ENCODE measurements at regions not wholly inside any gene's neighbourhood (a gene's known extent, or its start where the extent isn't known, plus 50 kb on each side); places are given as distances from the start of the nearest gene placed in this dataset.

- intact Hi-C loops (cut with DNase I): no loop called here
- H3K9me3 ChIP-seq: no peaks in the 10 kb centered on the region
- peaks cover 0 to 4% of the 10 kb centered on the region in 2 donors for H3K4me1 ChIP-seq
- TF ChIP-seq CTCF (IDR thresholded peaks at IDR 0.05): no peak
- H3K27ac ChIP-seq: no peak overlapping the region
- H3K27me3 ChIP-seq: no peaks in the 10 kb centered on the region
- H3K36me3 ChIP-seq: no peaks in the 10 kb centered on the region
- DNase-seq (peak in 1 of 4 donors; percentile 42), ATAC-seq (no peak)
- no peak overlapping the region for H3K4me3 ChIP-seq
Measured at GRCh38 chr6:167755461-167755860, 71.2 kb upstream of the AFDN start.

- Histone ChIP-seq H3K9me3 (no peaks in the 10 kb centered on the region), H3K27ac (no peak overlapping the region), H3K27me3 (no peaks in the 10 kb centered on the region), H3K4me3 (no peak overlapping the region), H3K36me3 (no peaks in the 10 kb centered on the region), H3K4me1 (peaks cover under 1 to 5% of the 10 kb centered on the region in 2 donors)
- ATAC-seq: no peak
- no peak for TF ChIP-seq CTCF (IDR thresholded peaks at IDR 0.05)
- intact Hi-C loops (cut with DNase I): no loop called here
- no peak for DNase-seq
Measured at GRCh38 chr6:167756597-167756996, 70.1 kb upstream of the AFDN start.

GRCh38 chr6:167757249-167757648 is 69.5 kb upstream of the AFDN start:
- H3K36me3 ChIP-seq: no peaks in the 10 kb centered on the region
- no peak for TF ChIP-seq CTCF (IDR thresholded peaks at IDR 0.05)
- H3K27ac ChIP-seq: no peak overlapping the region
- no peak overlapping the region for H3K4me3 ChIP-seq
- ATAC-seq (no peak), DNase-seq (no peak)
- intact Hi-C loops (cut with DNase I): no loop called here
- H3K27me3 ChIP-seq: no peaks in the 10 kb centered on the region
- no peaks in the 10 kb centered on the region for H3K9me3 ChIP-seq
- H3K4me1 ChIP-seq: peaks cover 0 to 5% of the 10 kb centered on the region in 2 donors

GRCh38 chr6:167757821-167758220 is 68.9 kb upstream of the AFDN start:
- no peaks in the 10 kb centered on the region for H3K36me3 ChIP-seq
- no peak for ATAC-seq
- TF ChIP-seq CTCF (IDR thresholded peaks at IDR 0.05): no peak

GRCh38 chr6:167758309-167759023 is 68.2 kb upstream of the AFDN start:
- no peak for ATAC-seq
- H3K27ac ChIP-seq: no peak overlapping the region

More at GRCh38 chr6:167757821-167758220, 68.9 kb upstream of the AFDN start:
- Histone ChIP-seq H3K27me3 (no peaks in the 10 kb centered on the region), H3K4me1 (peaks cover 0 to 5% of the 10 kb centered on the region in 2 donors), H3K4me3 (no peak overlapping the region), H3K9me3 (no peaks in the 10 kb centered on the region), H3K27ac (no peak overlapping the region)
- DNase-seq: peak in 1 of 4 donors; percentile 54
- intact Hi-C loops (cut with DNase I): no loop called here

More at GRCh38 chr6:167758309-167759023, 68.2 kb upstream of the AFDN start:
- intact Hi-C loops (cut with DNase I): no loop called here
- H3K27me3 ChIP-seq: no peaks in the 10 kb centered on the region
- no peak for TF ChIP-seq CTCF (IDR thresholded peaks at IDR 0.05)
- no peak overlapping the region for H3K4me3 ChIP-seq
- H3K4me1 ChIP-seq: peaks cover 0 to 5% of the 10 kb centered on the region in 2 donors
- H3K9me3 ChIP-seq: no peaks in the 10 kb centered on the region
- H3K36me3 ChIP-seq: no peaks in the 10 kb centered on the region
- DNase-seq: peak in 1 of 4 donors; percentile 72

All from left lung (tissue), 4 donors.